ENCODE measurements at regions not wholly inside any gene's neighbourhood (a gene's known extent, or its start where the extent isn't known, plus 50 kb on each side); places are given as distances from the start of the nearest gene placed in this dataset.
"Not testable (repeated sequence)": the region's sequence is repeated elsewhere in the genome, so short reads cannot be mapped to it uniquely, and the experiment has no call there.

GRCh38 chr7:27419581-27420177 lies 177.1 kb downstream of the EVX1 start:
- no peak for DNase-seq

GRCh38 chr7:27420702-27421101 lies 178.1 kb downstream of the EVX1 start:
- no peak for DNase-seq

- no peak for DNase-seq
Measured at GRCh38 chr7:27423290-27423689, 180.7 kb downstream of the EVX1 start.

- DNase-seq, result no peak
Measured at GRCh38 chr7:27423821-27424220, 181.2 kb downstream of the EVX1 start.

GRCh38 chr7:27424231-27424630 lies 181.6 kb downstream of the EVX1 start:
- DNase-seq, result no peak

GRCh38 chr7:27424749-27425148 lies 182.1 kb downstream of the EVX1 start:
- no peak for DNase-seq

- no peak for DNase-seq
Measured at GRCh38 chr7:27427416-27427815, 184.8 kb downstream of the EVX1 start.

GRCh38 chr7:27430105-27430504 lies 187.5 kb downstream of the EVX1 start:
- no peak for DNase-seq

GRCh38 chr7:27431465-27431864 lies 188.9 kb downstream of the EVX1 start:
- no peak for DNase-seq

- no peak for DNase-seq
Measured at GRCh38 chr7:27433581-27433980, 191.0 kb downstream of the EVX1 start.

GRCh38 chr7:27434756-27435400 lies 192.3 kb downstream of the EVX1 start:
- no peak for DNase-seq

- DNase-seq, result no peak
Measured at GRCh38 chr7:27435461-27435860, 192.9 kb downstream of the EVX1 start.

- DNase-seq, result no peak
Measured at GRCh38 chr7:27438881-27439589, 196.4 kb downstream of the EVX1 start.

- no peak for DNase-seq
Measured at GRCh38 chr7:27442455-27442854, 199.9 kb downstream of the EVX1 start.

- not testable (repeated sequence) for DNase-seq
Measured at GRCh38 chr7:27449046-27449445, 206.4 kb downstream of the EVX1 start.

GRCh38 chr7:27453702-27454405 lies 208.8 kb downstream of the HIBADH start:
- DNase-seq, result no peak

GRCh38 chr7:27457120-27457519 lies 205.6 kb downstream of the HIBADH start:
- not testable (repeated sequence) for DNase-seq

- not testable (repeated sequence) for DNase-seq
Measured at GRCh38 chr7:27457603-27458565, 204.8 kb downstream of the HIBADH start.

GRCh38 chr7:27459021-27459730 lies 203.5 kb downstream of the HIBADH start:
- no peak for DNase-seq

GRCh38 chr7:27459731-27460053 lies 203.0 kb downstream of the HIBADH start:
- no peak for DNase-seq

GRCh38 chr7:27462575-27463270 lies 200.0 kb downstream of the HIBADH start:
- DNase-seq, result no peak
